Keratinocyte (primary cell): ENCODE measurements at regions not wholly inside any gene's neighbourhood (a gene's known extent, or its start where the extent isn't known, plus 50 kb on each side); places are given as distances from the start of the nearest gene placed in this dataset.

Experiments used
- DNase-seq: peaks from one replicate; pipeline ENCODE4 v3.0.0-alpha.2; 2011; ENCODE audit warnings: low read depth, missing footprints, low spot score
- FAIRE-seq: peaks from 2 replicates; lab custom pipeline; 2011; peaks lifted over from hg19 to GRCh38; lab: Jason Lieb, UNC
- H2AFZ ChIP-seq: 2 replicates; pipeline ENCODE4 v1.6.0; 2012; ENCODE audit warnings: low read length, control low read depth, inconsistent platforms; ENCODE audit not compliant: control insufficient read depth
- H3K27ac ChIP-seq: 2 replicates; pipeline ENCODE4 v1.5.1; 2011; ENCODE audit warnings: low read length; ENCODE audit not compliant: control insufficient read depth, insufficient read depth
- H3K27me3 ChIP-seq: 3 replicates; pipeline ENCODE4 v1.6.0; 2011; ENCODE audit warnings: low read length; ENCODE audit not compliant: control insufficient read depth, insufficient read depth; ENCODE audit errors: extremely low read depth
- H3K36me3 ChIP-seq, 2 experiments: 2 replicates in 1 of 2; 3 replicates in 1 of 2; pipeline ENCODE4 v1.5.1; 2011; ENCODE audit warnings: low read length in 2 of 2, mild to moderate bottlenecking in 1 of 2; ENCODE audit not compliant: control insufficient read depth in 2 of 2, insufficient read depth in 2 of 2; ENCODE audit errors: extremely low read depth in 1 of 2
- H3K4me1 ChIP-seq: 3 replicates; pipeline ENCODE4 v1.5.1; 2011; ENCODE audit warnings: low read length; ENCODE audit not compliant: control insufficient read depth, insufficient read depth; ENCODE audit errors: extremely low read depth
- H3K4me2 ChIP-seq: 3 replicates; pipeline ENCODE4 v1.6.0; 2011; ENCODE audit warnings: low read depth, low read length; ENCODE audit not compliant: control insufficient read depth, insufficient read depth; ENCODE audit errors: extremely low read depth
- H3K4me3 ChIP-seq, 3 experiments: fragments of 200-600 bp in 1 of 3; sonication (generic) in 1 of 3; 2 replicates in 2 of 3; 3 replicates in 1 of 3; pipeline ENCODE4 v1.5.1; 2011 to 2016; ENCODE audit warnings: low read length in 3 of 3, mild to moderate bottlenecking in 3 of 3, control low read depth in 2 of 3, inconsistent platforms in 1 of 3, low read depth in 1 of 3, mixed read lengths in 1 of 3, mixed run types in 1 of 3, moderate library complexity in 1 of 3; ENCODE audit not compliant: control insufficient read depth in 2 of 3, insufficient read depth in 2 of 3; ENCODE audit errors: extremely low read depth in 1 of 3
- H3K79me2 ChIP-seq: 2 replicates; pipeline ENCODE4 v1.6.0; 2012; ENCODE audit warnings: low read length; ENCODE audit not compliant: control insufficient read depth, insufficient read depth
- H3K9ac ChIP-seq: 3 replicates; pipeline ENCODE4 v1.6.0; 2011; ENCODE audit warnings: low read length; ENCODE audit not compliant: control insufficient read depth, insufficient read depth; ENCODE audit errors: extremely low read depth
- H3K9me1 ChIP-seq: 3 replicates; pipeline ENCODE4 v1.6.0; 2011; ENCODE audit warnings: low read length; ENCODE audit not compliant: control insufficient read depth, insufficient read depth; ENCODE audit errors: extremely low read depth
- H3K9me3 ChIP-seq: 2 replicates; pipeline ENCODE4 v1.5.1; 2012; ENCODE audit warnings: low read depth, low read length; ENCODE audit not compliant: control insufficient read depth
- H4K20me1 ChIP-seq: 3 replicates; pipeline ENCODE4 v1.6.0; 2011; ENCODE audit warnings: low read length; ENCODE audit not compliant: control insufficient read depth, insufficient read depth; ENCODE audit errors: extremely low read depth
- EZH2 ChIP-seq: IDR thresholded peaks from one replicate; pipeline ENCODE4 v1.6.1; 2012; ENCODE audit warnings: inconsistent platforms, mild to moderate bottlenecking, low read length, moderate library complexity
- dilution Hi-C: fragments of 300-500 bp; cut with MboI; formaldehyde crosslinking; loops from one replicate; pipeline ENCODE4 v1.7.0; 2020; ENCODE audit warnings: low sequenced_read_pairs; ENCODE audit not compliant: extremely low pct_ligation_motif_present
- TF ChIP-seq, protein P1 (sequence below), 3 experiments: IDR thresholded peaks in 1 of 3; conservative IDR thresholded peaks in 1 of 3; optimal IDR thresholded peaks in 1 of 3; 2 replicates in 2 of 3; 3 replicates in 1 of 3; pipeline versions ENCODE3 to v1.5.1; 2011; ENCODE audit warnings: low read length in 3 of 3, mild to moderate bottlenecking in 3 of 3, moderate library complexity in 2 of 3, control low read depth in 1 of 3, inconsistent platforms in 1 of 3; ENCODE audit not compliant: insufficient read depth in 2 of 3; ENCODE audit errors: extremely low read depth in 1 of 3

DNA sequence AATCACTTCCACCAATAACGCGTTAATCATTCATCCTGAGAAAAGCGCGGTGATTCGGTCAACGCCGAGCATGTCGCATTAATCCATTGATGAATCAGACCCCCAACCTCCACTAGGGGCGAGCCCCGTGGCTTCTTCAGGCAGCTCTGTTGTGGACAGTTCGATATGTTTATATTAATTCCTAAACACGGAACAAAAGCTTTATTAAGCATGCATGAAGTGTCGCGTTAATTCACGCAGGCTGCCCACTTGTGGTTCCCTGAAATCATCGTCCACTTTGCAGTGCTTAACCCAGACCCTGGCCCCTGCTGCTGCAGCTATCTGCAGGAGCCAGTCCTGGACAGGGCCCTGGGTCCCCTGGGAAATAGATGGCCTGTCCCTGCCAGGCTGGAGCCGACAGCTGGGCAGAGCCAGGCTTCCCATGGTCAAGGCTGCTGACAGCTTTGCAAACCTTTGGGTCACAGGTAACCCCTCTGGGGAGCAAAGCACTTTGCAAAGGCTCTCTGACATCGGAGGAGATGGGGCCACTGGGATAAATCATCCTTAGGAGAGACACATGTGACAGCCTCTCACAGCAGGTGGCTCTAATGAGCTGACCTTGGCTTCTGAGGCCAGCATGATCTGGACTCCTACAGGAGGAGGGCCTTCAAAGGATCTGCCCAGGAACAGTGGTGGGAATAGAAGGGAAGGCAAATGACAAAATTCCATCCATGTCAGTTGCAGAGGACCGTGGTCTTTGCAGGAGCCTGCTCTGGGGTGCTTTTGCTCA lies 137.0 kb upstream of the AJAP1 start:
- no peaks in the 10 kb centered on the region for H3K9me1 ChIP-seq
- TF ChIP-seq, protein P1, sequence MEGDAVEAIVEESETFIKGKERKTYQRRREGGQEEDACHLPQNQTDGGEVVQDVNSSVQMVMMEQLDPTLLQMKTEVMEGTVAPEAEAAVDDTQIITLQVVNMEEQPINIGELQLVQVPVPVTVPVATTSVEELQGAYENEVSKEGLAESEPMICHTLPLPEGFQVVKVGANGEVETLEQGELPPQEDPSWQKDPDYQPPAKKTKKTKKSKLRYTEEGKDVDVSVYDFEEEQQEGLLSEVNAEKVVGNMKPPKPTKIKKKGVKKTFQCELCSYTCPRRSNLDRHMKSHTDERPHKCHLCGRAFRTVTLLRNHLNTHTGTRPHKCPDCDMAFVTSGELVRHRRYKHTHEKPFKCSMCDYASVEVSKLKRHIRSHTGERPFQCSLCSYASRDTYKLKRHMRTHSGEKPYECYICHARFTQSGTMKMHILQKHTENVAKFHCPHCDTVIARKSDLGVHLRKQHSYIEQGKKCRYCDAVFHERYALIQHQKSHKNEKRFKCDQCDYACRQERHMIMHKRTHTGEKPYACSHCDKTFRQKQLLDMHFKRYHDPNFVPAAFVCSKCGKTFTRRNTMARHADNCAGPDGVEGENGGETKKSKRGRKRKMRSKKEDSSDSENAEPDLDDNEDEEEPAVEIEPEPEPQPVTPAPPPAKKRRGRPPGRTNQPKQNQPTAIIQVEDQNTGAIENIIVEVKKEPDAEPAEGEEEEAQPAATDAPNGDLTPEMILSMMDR (optimal IDR thresholded peaks at IDR 0.05 in 1 of 3, IDR thresholded peaks at IDR 0.05 in 1 of 3, conservative IDR thresholded peaks at IDR 0.05 in 1 of 3; ENCODE audit: extremely low read depth in 1 of 3, insufficient read depth in 2 of 3, low read length in 3 of 3): no peak
- no peak for TF ChIP-seq EZH2

DNA sequence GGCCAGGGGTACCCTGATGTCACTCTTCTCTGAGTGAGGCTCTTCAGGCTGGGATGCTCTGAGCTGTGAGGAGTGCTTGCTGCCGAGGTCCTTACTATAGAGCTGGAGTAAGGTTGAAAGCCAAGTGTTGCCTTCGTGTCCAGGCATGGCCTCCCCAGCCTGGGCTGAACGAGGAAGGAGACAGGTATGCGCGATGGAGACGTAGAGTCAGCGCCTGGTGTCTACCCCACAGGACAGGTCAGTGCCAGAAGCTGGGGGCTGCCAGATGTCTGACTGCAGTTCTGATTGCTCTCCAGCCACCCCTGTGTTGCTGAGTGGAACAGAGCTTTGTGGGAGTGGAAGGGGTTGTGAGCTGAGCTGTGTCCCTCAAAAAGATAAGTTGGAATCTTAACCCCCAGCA lies 135.8 kb upstream of the AJAP1 start:
- no peaks in the 10 kb centered on the region for H3K79me2 ChIP-seq
- H3K4me1 ChIP-seq: no peaks in the 10 kb centered on the region
- H3K27ac ChIP-seq: no peak overlapping the region
- no peaks in the 10 kb centered on the region for H4K20me1 ChIP-seq
- peaks cover 3% of the 10 kb centered on the region for H3K9me3 ChIP-seq
- dilution Hi-C loops: no loop called here
- FAIRE-seq: no peak
- H2AFZ ChIP-seq: no peak overlapping the region
- no peaks in the 10 kb centered on the region for H3K27me3 ChIP-seq
- H3K4me2 ChIP-seq: no peak overlapping the region
- no peak overlapping the region for H3K4me3 ChIP-seq
- H3K9ac ChIP-seq: no peak overlapping the region
- H3K36me3 ChIP-seq: no peaks in the 10 kb centered on the region
- H3K9me1 ChIP-seq: no peaks in the 10 kb centered on the region
- TF ChIP-seq, protein P1 (optimal IDR thresholded peaks at IDR 0.05 in 1 of 3, IDR thresholded peaks at IDR 0.05 in 1 of 3, conservative IDR thresholded peaks at IDR 0.05 in 1 of 3; ENCODE audit: extremely low read depth in 1 of 3, insufficient read depth in 2 of 3, low read length in 3 of 3): no peak
- TF ChIP-seq EZH2: no peak
- DNase-seq: no peak

More for the DNA sequence above, 137.0 kb upstream of the AJAP1 start:
- H3K79me2 ChIP-seq: no peaks in the 10 kb centered on the region
- dilution Hi-C loops: no loop called here
- no peak overlapping the region for H2AFZ ChIP-seq
- no peaks in the 10 kb centered on the region for H3K27me3 ChIP-seq
- H3K36me3 ChIP-seq: no peaks in the 10 kb centered on the region
- H3K4me2 ChIP-seq: no peak overlapping the region
- H4K20me1 ChIP-seq: no peaks in the 10 kb centered on the region
- peaks cover 3% of the 10 kb centered on the region for H3K9me3 ChIP-seq
- H3K4me1 ChIP-seq: no peaks in the 10 kb centered on the region
- no peak overlapping the region for H3K4me3 ChIP-seq
- FAIRE-seq: no peak
- DNase-seq: no peak
- no peak overlapping the region for H3K9ac ChIP-seq
- no peak overlapping the region for H3K27ac ChIP-seq
